Pancreas (tissue), 10 donors: ENCODE measurements at regions not wholly inside any gene's neighbourhood (a gene's known extent, or its start where the extent isn't known, plus 50 kb on each side); places are given as distances from the start of the nearest gene placed in this dataset.
A peak's percentile ranks its signal among the peaks of the same experiment; 100 is the strongest.

Experiments
- ATAC-seq, 4 donors: fragments of 200-7000 bp; cut with Tn5 transposase; one replicate each; pipeline versions ENCODE4 v1.8.0 to v1.9.1; 2020; ENCODE audit warnings: mild to moderate bottlenecking in 4 of 4, moderate library complexity in 4 of 4
- DNase-seq, 6 donors: peaks; one replicate each; pipeline ENCODE4 v3.0.0-alpha.2; 2020
- FAIRE-seq: peaks from 2 replicates; lab custom pipeline; 2012; peaks lifted over from hg19 to GRCh38; lab: Jason Lieb, UNC
- H3K27ac ChIP-seq, 4 donors: fragments of 200-600 bp; sonication (generic); 1 replicate in 3 of 4; 2 replicates in 1 of 4; pipeline versions ENCODE4 v1.5.0 to v1.8.0; 2020
- H3K27me3 ChIP-seq, 4 donors: fragments of 200-600 bp; one replicate each; pipeline ENCODE4 v1.8.0; 2021
- H3K36me3 ChIP-seq, 3 donors: fragments of 200-600 bp; sonication (generic) in 1 of 3; one replicate each; pipeline versions ENCODE4 v1.5.0 to v1.8.0; 2020 to 2021
- H3K4me1 ChIP-seq, 3 donors: fragments of 200-600 bp; one replicate each; pipeline ENCODE4 v1.8.0; 2021
- H3K4me3 ChIP-seq, 4 donors: fragments of 200-600 bp; sonication (generic) in 2 of 4; one replicate each; pipeline versions ENCODE4 v1.5.0 to v1.8.0; 2020 to 2021
- H3K9me3 ChIP-seq, 4 donors: fragments of 200-600 bp; one replicate each; pipeline ENCODE4 v1.8.0; 2021
- CTCF ChIP-seq, 4 donors: fragments of 200-600 bp; sonication (generic) in 3 of 4; IDR thresholded peaks; one replicate each; pipeline versions ENCODE4 v1.5.0 to v1.8.0; 2021; ENCODE audit warnings: antibody characterized with exemption in 4 of 4
- WGBS, 2 donors: extraction: QIAGEN DNeasy Blood & Tissue Kit; methylation state at CpG; one replicate each; pipeline ENCODE4 v1.1.7; 2013; 5-methylcytosine and 5-hydroxymethylcytosine counted together
- intact Hi-C, 3 donors: fragments of 100-400 bp; cut with DNase I; formaldehyde crosslinking; loops; one replicate each; pipeline versions ENCODE4 v1.11.1 to v1.14.2; 2022
- donor health status: healthy with polysubstance abuse.
- donor health status: DM: no; HTN: no; CAD: no; lungs with moderate emphysema.
- donor health status: DM: no; HTN: no; CAD: no.
- donor health status: control.
- donor health status: control.
- donor health status: Bipolar disorder and iron deficiency.
- donor health status: DM: yes; HTN: yes; CAD: no.
- donor health status: DM: no; HTN: no; CAD: no.
- donor health status: DM: no; HTN: no; CAD: no.
- donor health status: DM: yes; HTN: yes; CAD: no.

DNA sequence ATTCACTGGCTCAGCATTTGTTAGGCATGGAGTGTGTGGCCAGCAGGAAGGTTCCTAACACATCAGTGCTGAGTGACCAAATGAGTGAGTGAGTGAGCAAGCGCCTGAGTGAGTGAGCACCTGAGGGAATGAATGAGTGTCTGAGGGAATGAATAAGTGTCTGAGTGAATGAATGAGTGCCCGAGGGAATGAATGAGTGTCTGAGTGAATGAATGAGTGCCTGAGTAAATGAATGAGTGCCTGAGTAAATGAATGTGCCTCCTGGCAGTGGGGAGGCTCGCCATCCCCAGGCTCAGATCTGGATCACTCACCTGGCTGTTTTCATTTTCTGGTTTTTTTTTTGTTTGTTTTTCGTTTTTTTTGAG, 52.1 kb upstream of the TCF20 start:
- no peak for TF ChIP-seq CTCF (IDR thresholded peaks at IDR 0.05)
- no peak overlapping the region for H3K4me3 ChIP-seq
- intact Hi-C loops: no loop called here
- FAIRE-seq (no peak), ATAC-seq (no peak), DNase-seq (no peak)
- H3K4me1 ChIP-seq: no peaks in the 10 kb centered on the region
- H3K9me3 ChIP-seq: no peaks in the 10 kb centered on the region
- no peaks in the 10 kb centered on the region for H3K36me3 ChIP-seq
- no peaks in the 10 kb centered on the region for H3K27me3 ChIP-seq
- no peak overlapping the region for H3K27ac ChIP-seq
- 52 to 70% methylated on average over 4 of the region's 4 CpGs for WGBS, 2 donors

DNA sequence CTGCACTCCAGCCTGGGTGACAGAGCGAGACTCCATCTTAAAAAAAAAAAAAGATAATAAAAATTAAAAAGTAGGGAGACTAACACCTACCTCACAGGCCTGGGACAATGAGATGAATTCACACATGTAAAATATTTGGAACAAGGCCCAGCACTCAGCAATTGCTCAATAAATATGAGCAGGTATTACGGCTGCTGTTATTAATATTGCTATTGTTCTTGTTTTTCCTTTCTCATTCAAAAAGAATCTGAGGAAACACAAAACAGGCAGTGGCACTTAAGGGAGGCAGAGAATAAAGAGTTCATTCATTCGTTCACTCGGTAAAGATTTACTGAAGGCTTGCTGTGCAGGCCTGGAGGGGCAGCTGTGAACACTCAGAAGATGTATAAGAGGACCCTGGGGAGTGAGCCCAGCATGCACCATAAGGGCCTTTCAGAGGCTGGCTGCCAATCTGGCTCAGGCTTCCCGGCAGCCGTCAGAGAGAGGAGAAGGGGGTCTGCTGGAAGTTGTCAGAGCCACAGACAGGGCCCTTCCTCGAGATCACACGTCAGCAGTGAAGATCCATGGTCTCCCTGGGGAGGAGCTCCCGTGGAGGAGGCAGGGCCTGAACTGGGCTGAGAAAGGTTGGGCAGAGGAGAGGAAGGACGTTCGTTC, 51.6 kb upstream of the TCF20 start:
- no peak overlapping the region for H3K27ac ChIP-seq
- no peaks in the 10 kb centered on the region for H3K27me3 ChIP-seq
- H3K4me3 ChIP-seq: no peak overlapping the region
- WGBS, 2 donors: 63 to 70% methylated on average over 11 of the region's 11 CpGs
- TF ChIP-seq CTCF (IDR thresholded peaks at IDR 0.05): no peak
- no peak for DNase-seq
- ATAC-seq: no peak
- intact Hi-C loops: no loop called here
- H3K36me3 ChIP-seq: no peaks in the 10 kb centered on the region
- FAIRE-seq: no peak
- H3K4me1 ChIP-seq: no peaks in the 10 kb centered on the region
- no peaks in the 10 kb centered on the region for H3K9me3 ChIP-seq

GRCh38 chr22:42320443-42321416, 50.3 kb upstream of the TCF20 start:
- no peaks in the 10 kb centered on the region for H3K27me3 ChIP-seq
- H3K36me3 ChIP-seq: no peaks in the 10 kb centered on the region
- no peak for TF ChIP-seq CTCF (IDR thresholded peaks at IDR 0.05)
- WGBS, 2 donors: 79% methylated on average over 20 of the region's 20 CpGs
- ATAC-seq (peak in 3 of 4 donors; percentile 17 to 44 (median 37)), FAIRE-seq (no peak), DNase-seq (no peak)
- H3K27ac ChIP-seq: no peak overlapping the region
- intact Hi-C loops: no loop called here
- no peaks in the 10 kb centered on the region for H3K9me3 ChIP-seq
- no peak overlapping the region for H3K4me3 ChIP-seq
- H3K4me1 ChIP-seq: no peaks in the 10 kb centered on the region
